Activated CD8-positive, alpha-beta T cell treated with anti-CD3 and anti-CD28 coated beads for 36 hours (primary cell): ENCODE measurements at regions not wholly inside any gene's neighbourhood (a gene's known extent, or its start where the extent isn't known, plus 50 kb on each side); places are given as distances from the start of the nearest gene placed in this dataset.

Source experiments
- ATAC-seq: fragments of 200-7000 bp; cut with Tn5 transposase; one replicate; pipeline ENCODE4 v1.10.0; 2021; ENCODE audit warnings: mild to moderate bottlenecking, moderate library complexity
- CTCF ChIA-PET: fragments of 350-600 bp; sonication (Branson Sonifier 250); formaldehyde crosslinking; loops from one replicate; lab custom pipeline; 2021; ENCODE audit warnings: antibody characterized with exemption; lab: Charles Lee
- POLR2A ChIA-PET: fragments of 350-600 bp; sonication (Branson Sonifier 250); formaldehyde crosslinking; loops from one replicate; lab custom pipeline; 2021; ENCODE audit warnings: antibody characterized with exemption; lab: Charles Lee
- DNase-seq: peaks from one replicate; pipeline ENCODE4 v3.0.0-alpha.2; 2020
- H3K27ac Mint-ChIP-seq: one replicate; pipeline ENCODE4 v1.8.0; 2021; ENCODE audit warnings: mild to moderate bottlenecking, mixed read lengths
- H3K27me3 Mint-ChIP-seq: one replicate; pipeline ENCODE4 v1.8.0; 2021; ENCODE audit warnings: mixed read lengths
- H3K36me3 Mint-ChIP-seq: one replicate; pipeline ENCODE4 v1.8.0; 2021; ENCODE audit warnings: low read depth, mixed read lengths
- H3K4me1 Mint-ChIP-seq: one replicate; pipeline ENCODE4 v1.8.0; 2021; ENCODE audit warnings: low read depth, mixed read lengths
- H3K4me3 Mint-ChIP-seq: one replicate; pipeline ENCODE4 v1.8.0; 2021; ENCODE audit warnings: mild to moderate bottlenecking, moderate library complexity, mixed read lengths
- H3K9me3 Mint-ChIP-seq: one replicate; pipeline ENCODE4 v1.8.0; 2021; ENCODE audit warnings: mixed read lengths
- CTCF ChIP-seq: fragments of 200-600 bp; IDR thresholded peaks from one replicate; pipeline ENCODE4 v1.8.0; 2022; ENCODE audit warnings: antibody characterized with exemption, mild to moderate bottlenecking
- intact Hi-C: fragments of 100-400 bp; cut with micrococcal nuclease; formaldehyde crosslinking; loops from one replicate; pipeline ENCODE4 v1.10.0; 2022

- no peak for ATAC-seq
- H3K27ac Mint-ChIP-seq: no peak overlapping the region
- no peak for DNase-seq
- POLR2A ChIA-PET: no interaction called here
- H3K27me3 Mint-ChIP-seq: no peaks in the 10 kb centered on the region
- CTCF ChIA-PET: no interaction called here
- intact Hi-C loops: no loop called here
- no peaks in the 10 kb centered on the region for H3K9me3 Mint-ChIP-seq
- TF ChIP-seq CTCF: no peak
- no peaks in the 10 kb centered on the region for H3K36me3 Mint-ChIP-seq
- no peak overlapping the region for H3K4me3 Mint-ChIP-seq
- no peaks in the 10 kb centered on the region for H3K4me1 Mint-ChIP-seq
These were observed 403.2 kb downstream of the HS3ST3B1 start for GRCh38 chr17:14704121-14704520.

- CTCF ChIA-PET: no interaction called here
- ATAC-seq (no peak), DNase-seq (no peak)
- Mint-ChIP-seq H3K4me1 (no peaks in the 10 kb centered on the region), H3K27me3 (no peaks in the 10 kb centered on the region), H3K9me3 (no peaks in the 10 kb centered on the region), H3K27ac (no peak overlapping the region), H3K4me3 (no peak overlapping the region), H3K36me3 (no peaks in the 10 kb centered on the region)
- POLR2A ChIA-PET: no interaction called here
- no peak for TF ChIP-seq CTCF
- intact Hi-C loops: no loop called here
These were observed 401.0 kb downstream of the HS3ST3B1 start for GRCh38 chr17:14701886-14702285.

- no peaks in the 10 kb centered on the region for H3K9me3 Mint-ChIP-seq
- no peak overlapping the region for H3K27ac Mint-ChIP-seq
- no peaks in the 10 kb centered on the region for H3K4me1 Mint-ChIP-seq
- H3K4me3 Mint-ChIP-seq: no peak overlapping the region
- intact Hi-C loops: no loop called here
- ATAC-seq (no peak), DNase-seq (no peak)
- no peak for TF ChIP-seq CTCF
- POLR2A ChIA-PET: no interaction called here
- H3K27me3 Mint-ChIP-seq: no peaks in the 10 kb centered on the region
- CTCF ChIA-PET: no interaction called here
- no peaks in the 10 kb centered on the region for H3K36me3 Mint-ChIP-seq
These were observed 398.8 kb downstream of the HS3ST3B1 start for GRCh38 chr17:14699574-14700185.

GRCh38 chr17:14693382-14693781 is 392.5 kb downstream of the HS3ST3B1 start:
- H3K27ac Mint-ChIP-seq: no peak overlapping the region
- intact Hi-C loops: no loop called here
- TF ChIP-seq CTCF: no peak
- H3K4me1 Mint-ChIP-seq: peaks cover 10% of the 10 kb centered on the region
- H3K27me3 Mint-ChIP-seq: no peaks in the 10 kb centered on the region
- no peaks in the 10 kb centered on the region for H3K36me3 Mint-ChIP-seq
- no peak overlapping the region for H3K4me3 Mint-ChIP-seq
- ATAC-seq (no peak), DNase-seq (no peak)
- peaks cover 24% of the 10 kb centered on the region for H3K9me3 Mint-ChIP-seq
- CTCF ChIA-PET: no interaction called here
- POLR2A ChIA-PET: no interaction called here

GRCh38 chr17:14690704-14691103 is 389.8 kb downstream of the HS3ST3B1 start:
- POLR2A ChIA-PET: interaction anchor here (0.7 kb wide), 1 partner anchor 30 kb away, joined by 4 read pairs; no protein-coding TSS in a partner anchor
- CTCF ChIA-PET: no interaction called here
- H3K27me3 Mint-ChIP-seq: no peaks in the 10 kb centered on the region
- H3K27ac Mint-ChIP-seq: no peak overlapping the region
- TF ChIP-seq CTCF: no peak
- DNase-seq (no peak), ATAC-seq (no peak)
- intact Hi-C loops: no loop called here
- H3K36me3 Mint-ChIP-seq: no peaks in the 10 kb centered on the region
- H3K9me3 Mint-ChIP-seq: peaks cover 24% of the 10 kb centered on the region
- H3K4me1 Mint-ChIP-seq: peaks cover 10% of the 10 kb centered on the region
- H3K4me3 Mint-ChIP-seq: no peak overlapping the region
